ENCODE measurements at regions not wholly inside any gene's neighbourhood (a gene's known extent, or its start where the extent isn't known, plus 50 kb on each side); places are given as distances from the start of the nearest gene placed in this dataset.
"Not testable (repeated sequence)": the region's sequence is repeated elsewhere in the genome, so short reads cannot be mapped to it uniquely, and the experiment has no call there.

- no peak for FAIRE-seq
Measured at GRCh38 chr5:111631328-111631727, 119.0 kb upstream of the STARD4 start.

- FAIRE-seq = no peak
Measured at GRCh38 chr5:111628901-111629300, 116.6 kb upstream of the STARD4 start.

GRCh38 chr5:111627862-111628261, 115.5 kb upstream of the STARD4 start:
- no peak for FAIRE-seq

- FAIRE-seq = no peak
Measured at GRCh38 chr5:111626473-111627148, 114.3 kb upstream of the STARD4 start.

GRCh38 chr5:111618623-111619271, 106.4 kb upstream of the STARD4 start:
- FAIRE-seq = no peak

- no peak for FAIRE-seq
Measured at GRCh38 chr5:111615054-111615453, 102.7 kb upstream of the STARD4 start.

- FAIRE-seq = not testable (repeated sequence)
Measured at GRCh38 chr5:111612013-111612630, 99.8 kb upstream of the STARD4 start.

GRCh38 chr5:111606194-111606593, 93.9 kb upstream of the STARD4 start:
- no peak for FAIRE-seq

GRCh38 chr5:111603446-111603827, 91.1 kb upstream of the STARD4 start:
- no peak for FAIRE-seq

GRCh38 chr5:111602817-111603445, 90.6 kb upstream of the STARD4 start:
- FAIRE-seq = no peak

GRCh38 chr5:111598996-111599395, 86.7 kb upstream of the STARD4 start:
- no peak for FAIRE-seq

GRCh38 chr5:111597491-111597890, 85.2 kb upstream of the STARD4 start:
- FAIRE-seq = no peak

- no peak for FAIRE-seq
Measured at GRCh38 chr5:111596705-111597104, 84.4 kb upstream of the STARD4 start.

GRCh38 chr5:111595425-111595824, 83.1 kb upstream of the STARD4 start:
- FAIRE-seq = no peak

- FAIRE-seq = no peak
Measured at GRCh38 chr5:111589316-111589715, 77.0 kb upstream of the STARD4 start.

GRCh38 chr5:111587728-111588127, 75.4 kb upstream of the STARD4 start:
- no peak for FAIRE-seq

GRCh38 chr5:111585946-111586345, 73.6 kb upstream of the STARD4 start:
- FAIRE-seq = no peak

- FAIRE-seq = no peak
Measured at GRCh38 chr5:111585291-111585690, 73.0 kb upstream of the STARD4 start.

- FAIRE-seq = no peak
Measured at GRCh38 chr5:111584651-111585050, 72.3 kb upstream of the STARD4 start.

GRCh38 chr5:111583758-111584203, 71.4 kb upstream of the STARD4 start:
- no peak for FAIRE-seq

- FAIRE-seq = no peak
Measured at GRCh38 chr5:111582993-111583601, 70.8 kb upstream of the STARD4 start.

- no peak for FAIRE-seq
Measured at GRCh38 chr5:111582451-111582850, 70.1 kb upstream of the STARD4 start.

- no peak for FAIRE-seq
Measured at GRCh38 chr5:111580956-111581355, 68.6 kb upstream of the STARD4 start.
